G401 (cell line): ENCODE measurements at regions not wholly inside any gene's neighbourhood (a gene's known extent, or its start where the extent isn't known, plus 50 kb on each side); places are given as distances from the start of the nearest gene placed in this dataset.

ENCODE experiments used
- DNase-seq: peaks from one replicate; pipeline ENCODE4 v3.0.0-alpha.2; 2015; ENCODE audit warnings: low spot score
- in situ Hi-C: cut with HindIII; loops from 2 replicates; pipeline ENCODE4 v1.10.0; 2016; ENCODE audit warnings: low sequenced_read_pairs, mixed read lengths

GRCh38 chr1:163834778-163835177 lies 513.0 kb downstream of the NUF2 start:
- in situ Hi-C loops, result no loop called here
- no peak for DNase-seq

- no peak for DNase-seq
- in situ Hi-C loops, result no loop called here
Observed at GRCh38 chr1:163836481-163836880, 514.7 kb downstream of the NUF2 start.

DNA sequence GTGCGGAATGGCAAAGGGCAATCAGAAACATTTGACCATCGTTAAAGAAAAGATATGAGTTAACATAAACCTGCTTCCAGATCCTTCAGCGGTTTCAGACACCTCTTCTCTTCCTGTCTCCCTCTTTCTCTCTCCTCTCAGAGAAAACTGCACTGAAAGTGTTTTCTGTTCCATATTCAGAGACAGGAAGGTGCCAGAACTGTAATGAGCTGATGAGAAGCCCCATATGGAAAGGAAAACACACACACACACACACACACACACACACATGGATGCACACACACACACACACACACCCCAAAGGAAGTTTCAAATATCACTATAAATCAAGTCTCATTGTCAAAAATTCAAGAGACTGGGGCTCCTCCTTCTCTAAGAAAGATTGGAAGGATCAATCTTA lies 515.5 kb downstream of the NUF2 start:
- DNase-seq, result no peak
- in situ Hi-C loops, result no loop called here

GRCh38 chr1:163842571-163842970 lies 520.8 kb downstream of the NUF2 start:
- no peak for DNase-seq
- in situ Hi-C loops, result no loop called here

- in situ Hi-C loops, result no loop called here
- DNase-seq, result no peak
Observed at GRCh38 chr1:163844459-163844858, 522.7 kb downstream of the NUF2 start.

- no peak for DNase-seq
- in situ Hi-C loops, result no loop called here
Observed at GRCh38 chr1:163845279-163845678, 523.5 kb downstream of the NUF2 start.

- in situ Hi-C loops, result no loop called here
- no peak for DNase-seq
Observed at GRCh38 chr1:163863731-163864130, 542.0 kb downstream of the NUF2 start.

GRCh38 chr1:163864207-163864606 lies 542.5 kb downstream of the NUF2 start:
- in situ Hi-C loops, result no loop called here
- DNase-seq, result no peak

GRCh38 chr1:163866564-163866963 lies 544.8 kb downstream of the NUF2 start:
- no peak for DNase-seq
- in situ Hi-C loops, result no loop called here

- DNase-seq, result no peak
- in situ Hi-C loops, result no loop called here
Observed at GRCh38 chr1:163870666-163871065, 548.9 kb downstream of the NUF2 start.

DNA sequence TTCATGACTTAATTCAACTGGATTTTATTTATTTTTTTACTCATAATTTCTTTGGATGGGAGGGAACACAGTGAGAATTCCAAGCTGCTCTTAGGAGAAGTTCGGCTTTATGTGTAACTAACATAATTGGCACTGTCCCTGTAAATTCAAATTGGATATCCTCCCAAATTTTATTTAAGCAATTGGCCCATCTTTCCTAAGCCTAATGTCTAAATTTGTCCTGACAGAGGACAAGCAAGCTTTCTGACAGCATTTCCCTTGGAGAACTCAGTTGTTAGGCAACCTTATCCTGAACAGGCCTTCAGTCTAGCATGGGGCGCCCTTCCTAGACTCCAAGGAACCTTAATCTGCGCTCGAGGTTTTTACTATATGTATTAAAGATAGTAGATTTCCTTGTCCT lies 550.3 kb downstream of the NUF2 start:
- in situ Hi-C loops, result no loop called here
- no peak for DNase-seq

DNA sequence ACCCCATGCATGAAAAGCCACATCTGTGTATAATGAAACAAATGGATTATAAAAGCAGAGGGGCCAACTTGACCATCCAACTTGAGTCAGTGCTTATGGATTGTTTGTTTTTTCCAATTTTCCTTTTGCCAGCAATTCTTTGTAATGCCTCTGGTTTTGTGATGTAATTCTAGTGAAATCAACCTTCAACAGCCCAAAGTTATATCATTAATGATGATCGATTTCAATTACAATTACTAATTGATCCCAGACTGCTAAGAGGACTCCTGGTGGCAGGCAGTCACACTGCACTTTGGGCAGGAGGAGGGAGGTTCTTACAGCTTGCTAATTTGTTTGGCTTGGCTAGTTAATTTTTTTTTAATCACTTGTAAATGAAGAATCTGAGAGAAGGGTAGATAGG lies 552.3 kb downstream of the NUF2 start:
- DNase-seq, result no peak
- in situ Hi-C loops, result no loop called here

GRCh38 chr1:163875200-163875926 lies 553.6 kb downstream of the NUF2 start:
- in situ Hi-C loops, result no loop called here
- no peak for DNase-seq

DNA sequence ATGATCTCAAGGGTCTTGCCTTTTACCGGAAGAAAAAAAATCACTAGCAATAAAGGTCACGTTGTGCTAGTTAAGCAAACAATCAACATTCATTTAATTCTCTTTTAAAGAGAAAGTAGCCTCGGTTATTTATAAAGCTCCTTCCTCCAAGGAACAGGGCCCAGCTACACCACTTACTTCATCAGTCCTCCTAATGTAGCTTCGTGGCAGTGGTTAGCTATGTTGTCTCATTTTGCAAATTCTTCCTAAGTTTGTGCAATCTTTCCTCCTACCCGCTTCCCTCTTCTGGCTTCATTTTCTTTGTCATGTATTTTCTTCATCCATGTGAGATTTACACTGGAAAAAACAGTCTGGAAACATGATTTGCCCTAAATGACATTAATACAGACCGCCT lies 554.2 kb downstream of the NUF2 start:
- no peak for DNase-seq
- in situ Hi-C loops, result no loop called here

DNA sequence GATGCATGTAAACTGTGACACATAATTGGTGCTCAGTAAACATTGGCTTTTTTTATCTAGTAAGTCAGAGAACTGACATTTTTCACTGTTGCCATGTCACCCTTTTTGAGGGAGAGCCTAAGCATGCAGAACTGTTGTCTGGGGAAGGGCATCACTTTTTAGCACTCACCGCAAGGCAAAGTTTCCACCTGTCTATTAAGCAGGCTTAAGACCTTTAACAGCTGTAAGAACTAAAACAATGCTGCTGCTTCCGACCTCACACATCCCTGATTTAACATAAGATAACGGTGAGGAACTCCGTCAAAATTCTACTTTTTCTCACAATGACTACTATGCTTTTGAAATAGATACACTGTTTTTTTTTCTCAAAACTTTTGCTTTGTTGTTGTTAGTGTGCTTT lies 554.8 kb downstream of the NUF2 start:
- no peak for DNase-seq
- in situ Hi-C loops, result no loop called here

DNA sequence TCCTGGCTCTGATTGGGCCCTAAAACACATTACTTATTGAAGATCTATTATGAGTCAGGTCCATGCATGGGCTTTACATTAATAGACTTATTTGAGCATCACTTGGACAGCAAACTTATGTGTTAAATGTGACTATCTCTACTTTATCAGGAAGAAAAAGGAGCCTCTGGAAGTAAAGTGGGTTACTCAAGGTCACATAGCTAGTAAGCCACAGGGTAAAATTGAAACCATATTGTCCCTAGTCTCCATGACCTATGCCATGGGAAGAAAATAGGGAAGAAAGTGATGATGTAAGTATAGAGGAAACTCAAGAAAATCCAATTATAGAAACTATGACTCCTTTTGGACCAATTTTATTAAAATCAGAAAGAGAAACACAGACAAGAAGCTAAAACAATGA lies 555.3 kb downstream of the NUF2 start:
- DNase-seq, result no peak
- in situ Hi-C loops, result no loop called here

GRCh38 chr1:163885510-163885909 lies 563.8 kb downstream of the NUF2 start:
- DNase-seq, result no peak
- in situ Hi-C loops, result no loop called here

DNA sequence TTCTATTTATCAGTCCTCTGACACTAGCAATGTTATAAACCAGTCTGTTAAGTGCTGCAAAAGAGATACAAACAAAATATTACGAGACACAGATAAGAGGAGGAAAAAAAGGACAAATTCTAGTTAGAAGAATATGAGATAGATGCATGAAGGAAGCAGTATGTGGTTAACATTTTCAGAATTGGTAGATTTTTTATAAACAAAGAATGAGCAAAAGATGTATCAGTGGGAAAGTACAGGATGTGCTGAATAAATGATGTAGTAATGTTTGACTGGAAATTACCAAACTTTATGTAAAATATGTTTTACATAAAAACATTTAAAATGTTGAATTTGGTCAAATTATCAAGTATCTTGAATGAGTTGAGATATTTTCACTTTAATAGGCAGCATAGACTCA lies 574.2 kb downstream of the NUF2 start:
- no peak for DNase-seq
- in situ Hi-C loops, result no loop called here

DNA sequence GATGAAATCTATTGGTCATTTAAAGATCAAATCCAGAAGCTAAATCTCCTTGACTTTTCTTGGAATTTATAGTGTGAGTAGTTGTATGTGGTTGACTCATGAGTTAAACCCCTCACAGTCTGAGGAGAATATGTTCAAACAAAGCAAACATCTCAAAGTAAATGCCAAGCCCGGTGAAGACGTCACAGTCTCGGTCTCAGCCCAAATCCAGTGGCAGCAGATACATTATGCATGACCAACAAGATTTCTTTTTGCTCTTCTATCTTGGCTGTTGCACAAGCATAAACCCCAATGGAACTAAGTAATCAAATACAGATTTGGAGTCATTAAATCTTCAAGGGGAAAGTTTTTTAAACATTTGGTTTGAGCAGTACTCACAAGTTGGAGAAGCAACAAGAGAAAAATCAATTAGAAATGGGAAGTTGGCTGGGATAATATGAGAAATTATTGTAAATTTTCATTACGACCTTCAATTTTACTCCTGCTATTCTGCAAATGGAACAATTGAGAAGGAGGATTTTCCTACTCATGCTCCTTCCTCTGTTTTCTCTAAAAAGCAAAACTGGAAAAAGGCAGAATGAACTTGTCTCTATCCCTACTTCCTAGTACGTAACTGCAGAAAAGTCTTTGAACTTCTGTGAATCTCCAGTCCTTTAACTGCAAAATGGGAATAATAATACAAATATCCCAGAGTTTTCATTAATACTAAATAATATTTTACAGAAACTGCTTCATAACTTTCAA lies 575.8 kb downstream of the NUF2 start:
- no peak for DNase-seq
- in situ Hi-C loops, result no loop called here

DNA sequence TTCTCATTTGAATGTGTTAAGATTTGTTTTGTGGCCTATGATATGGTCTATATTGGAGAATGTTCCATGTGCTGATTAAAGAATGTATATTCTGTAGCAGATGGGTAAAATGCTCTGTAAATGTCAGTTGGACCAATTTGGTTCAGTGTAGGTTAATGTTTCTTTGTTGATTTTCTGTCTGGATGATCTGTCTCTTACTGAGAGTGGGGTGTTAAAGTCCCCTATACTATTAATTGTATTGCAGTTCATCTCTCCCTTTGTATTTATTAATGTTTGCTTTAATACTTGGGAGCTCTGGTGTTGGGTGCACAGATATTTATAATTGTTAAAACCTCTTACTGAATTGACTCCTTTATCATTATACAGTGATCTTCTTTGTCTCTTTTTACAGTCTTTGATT lies 584.5 kb downstream of the NUF2 start:
- in situ Hi-C loops, result no loop called here

More for the DNA sequence above, 584.5 kb downstream of the NUF2 start:
- no peak for DNase-seq
